Tibial nerve (tissue), 4 donors: ENCODE measurements at regions not wholly inside any gene's neighbourhood (a gene's known extent, or its start where the extent isn't known, plus 50 kb on each side); places are given as distances from the start of the nearest gene placed in this dataset.

Experiments
- DNase-seq, 2 donors: peaks; one replicate each; pipeline ENCODE4 v3.0.0-alpha.2; 2019; ENCODE audit warnings: low spot score in 2 of 2
- H3K27ac ChIP-seq, 4 donors: fragments of 200-600 bp; sonication (generic) in 3 of 4; one replicate each; pipeline ENCODE4 v1.5.1; 2017 to 2019; ENCODE audit warnings: mild to moderate bottlenecking in 1 of 4
- H3K27me3 ChIP-seq, 2 donors: fragments of 200-600 bp; sonication (generic) in 1 of 2; one replicate each; pipeline versions ENCODE4 v1.5.1 to v1.6.0; 2017 to 2019
- H3K36me3 ChIP-seq, 3 donors: fragments of 200-600 bp; sonication (generic); one replicate each; pipeline ENCODE4 v1.5.1; 2018 to 2019
- H3K4me1 ChIP-seq, 4 donors: fragments of 200-600 bp; sonication (generic) in 3 of 4; one replicate each; pipeline ENCODE4 v1.5.1; 2017 to 2019
- H3K4me3 ChIP-seq, 4 donors: fragments of 200-600 bp; sonication (generic) in 3 of 4; one replicate each; pipeline ENCODE4 v1.5.1; 2017 to 2019; ENCODE audit warnings: mild to moderate bottlenecking in 1 of 4, moderate library complexity in 1 of 4
- H3K9me3 ChIP-seq, 4 donors: fragments of 200-600 bp; sonication (generic) in 3 of 4; one replicate each; pipeline ENCODE4 v1.5.1; 2017 to 2019
- EP300 ChIP-seq, 2 donors: sonication (generic); formaldehyde crosslinking; IDR thresholded peaks; one replicate each; pipeline ENCODE4 v1.6.1; 2017; ENCODE audit warnings: antibody characterized with exemption in 2 of 2, mild to moderate bottlenecking in 1 of 2
- POLR2A ChIP-seq, 2 donors: fragments of 450-650 bp; IDR thresholded peaks; one replicate each; pipeline ENCODE4 v1.6.1; 2017; ENCODE audit warnings: antibody characterized with exemption in 2 of 2, mild to moderate bottlenecking in 2 of 2, moderate library complexity in 2 of 2
- WGBS, 2 donors: methylation state at CpG; one replicate each; pipeline ENCODE4 v1.1.5; 2018; 5-methylcytosine and 5-hydroxymethylcytosine counted together
- TF ChIP-seq, protein P1 (sequence below), 5 experiments: fragments of 200-600 bp in 3 of 5; fragments of 450-650 bp in 2 of 5; sonication (generic) in 3 of 5; IDR thresholded peaks; one replicate each; pipeline ENCODE4 v1.5.1; 2016 to 2019; ENCODE audit warnings: antibody characterized with exemption in 5 of 5, mild to moderate bottlenecking in 3 of 5, moderate library complexity in 2 of 5

DNA sequence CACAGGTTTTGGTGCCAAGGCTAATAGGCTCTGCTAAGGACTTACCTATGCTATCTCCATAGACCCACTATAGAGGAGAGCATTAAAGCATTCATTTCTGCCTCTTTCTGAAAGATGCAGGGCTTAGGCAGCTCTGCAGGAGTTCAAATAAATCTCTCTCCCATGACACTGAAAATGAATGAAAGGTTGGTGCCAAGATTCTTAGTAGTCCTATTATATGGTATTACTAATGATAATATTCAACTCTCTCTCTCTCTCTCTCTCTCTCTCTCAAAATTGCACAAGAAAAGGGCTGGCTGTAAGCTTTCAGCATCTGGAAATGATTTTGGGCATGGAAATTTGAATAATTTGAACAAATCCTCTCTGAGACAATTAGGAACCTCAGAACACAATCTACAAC is 433.7 kb downstream of the MBD2 start:
- TF ChIP-seq EP300 (IDR thresholded peaks at IDR 0.05) (no peak), POLR2A (IDR thresholded peaks at IDR 0.05) (no peak)
- TF ChIP-seq, protein P1, sequence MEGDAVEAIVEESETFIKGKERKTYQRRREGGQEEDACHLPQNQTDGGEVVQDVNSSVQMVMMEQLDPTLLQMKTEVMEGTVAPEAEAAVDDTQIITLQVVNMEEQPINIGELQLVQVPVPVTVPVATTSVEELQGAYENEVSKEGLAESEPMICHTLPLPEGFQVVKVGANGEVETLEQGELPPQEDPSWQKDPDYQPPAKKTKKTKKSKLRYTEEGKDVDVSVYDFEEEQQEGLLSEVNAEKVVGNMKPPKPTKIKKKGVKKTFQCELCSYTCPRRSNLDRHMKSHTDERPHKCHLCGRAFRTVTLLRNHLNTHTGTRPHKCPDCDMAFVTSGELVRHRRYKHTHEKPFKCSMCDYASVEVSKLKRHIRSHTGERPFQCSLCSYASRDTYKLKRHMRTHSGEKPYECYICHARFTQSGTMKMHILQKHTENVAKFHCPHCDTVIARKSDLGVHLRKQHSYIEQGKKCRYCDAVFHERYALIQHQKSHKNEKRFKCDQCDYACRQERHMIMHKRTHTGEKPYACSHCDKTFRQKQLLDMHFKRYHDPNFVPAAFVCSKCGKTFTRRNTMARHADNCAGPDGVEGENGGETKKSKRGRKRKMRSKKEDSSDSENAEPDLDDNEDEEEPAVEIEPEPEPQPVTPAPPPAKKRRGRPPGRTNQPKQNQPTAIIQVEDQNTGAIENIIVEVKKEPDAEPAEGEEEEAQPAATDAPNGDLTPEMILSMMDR (IDR thresholded peaks at IDR 0.05) = peak in 1 of 5 experiments; percentile 17
- no peak overlapping the region for H3K4me3 ChIP-seq
- no peak overlapping the region for H3K27ac ChIP-seq
- peaks cover 0 to 11% (median 0%) of the 10 kb centered on the region in 4 donors for H3K4me1 ChIP-seq
- no peak for DNase-seq
- H3K27me3 ChIP-seq = no peaks in the 10 kb centered on the region
- peaks cover 0 to 4% (median 0%) of the 10 kb centered on the region in 4 donors for H3K9me3 ChIP-seq
- no peaks in the 10 kb centered on the region for H3K36me3 ChIP-seq

DNA sequence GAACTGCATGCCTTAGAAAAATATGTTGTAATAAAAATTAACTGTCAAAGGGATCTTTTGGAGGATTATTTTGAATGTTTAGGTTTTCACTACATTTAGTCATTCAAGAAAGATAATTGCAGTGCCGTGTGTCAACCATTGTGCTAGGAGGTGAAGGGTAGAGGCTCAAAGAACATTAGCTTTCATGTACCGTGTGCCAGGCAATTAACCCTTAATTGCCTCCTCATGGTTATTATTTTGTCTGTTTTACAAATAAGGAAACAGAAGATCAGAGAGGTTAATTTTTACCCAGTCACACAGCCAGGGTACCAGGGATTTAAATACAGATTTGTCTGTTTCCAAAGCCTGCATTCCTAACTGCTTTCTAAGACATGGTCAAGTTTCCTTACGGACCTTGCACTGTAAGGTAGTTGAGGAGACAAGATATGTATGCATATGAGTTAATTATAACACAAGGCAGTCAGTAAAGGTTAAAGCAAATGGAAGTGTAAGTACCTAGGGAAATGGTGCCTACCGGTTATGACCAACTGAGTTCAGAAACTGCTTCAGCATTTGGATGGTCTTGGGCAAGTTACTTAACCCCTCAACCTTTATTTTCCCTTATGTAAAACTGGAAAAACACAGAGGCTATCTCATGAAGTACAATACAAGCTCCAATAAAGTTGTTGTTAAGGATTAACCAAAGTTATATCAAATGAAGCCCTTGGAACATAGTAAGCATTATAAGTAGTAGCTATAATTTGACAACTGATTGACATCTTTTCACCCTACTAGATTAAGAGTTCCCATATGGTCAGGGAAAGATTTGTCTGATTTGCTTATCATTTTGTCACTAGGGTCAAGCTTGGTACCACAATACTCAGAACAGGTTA is 434.9 kb downstream of the MBD2 start:
- Histone ChIP-seq H3K4me1 (peaks cover 0 to 11% (median 0%) of the 10 kb centered on the region in 4 donors), H3K27ac (no peak overlapping the region), H3K27me3 (no peaks in the 10 kb centered on the region), H3K4me3 (no peak overlapping the region), H3K36me3 (no peaks in the 10 kb centered on the region), H3K9me3 (peaks cover 0 to 4% (median 0%) of the 10 kb centered on the region in 4 donors)
- no peak for DNase-seq
- no peak for TF ChIP-seq POLR2A (IDR thresholded peaks at IDR 0.05)
- no peak for TF ChIP-seq EP300 (IDR thresholded peaks at IDR 0.05)
- TF ChIP-seq, protein P1 (IDR thresholded peaks at IDR 0.05) = no peak
- WGBS, 2 donors = 64 to 65% methylated on average over 4 of the region's 4 CpGs

DNA sequence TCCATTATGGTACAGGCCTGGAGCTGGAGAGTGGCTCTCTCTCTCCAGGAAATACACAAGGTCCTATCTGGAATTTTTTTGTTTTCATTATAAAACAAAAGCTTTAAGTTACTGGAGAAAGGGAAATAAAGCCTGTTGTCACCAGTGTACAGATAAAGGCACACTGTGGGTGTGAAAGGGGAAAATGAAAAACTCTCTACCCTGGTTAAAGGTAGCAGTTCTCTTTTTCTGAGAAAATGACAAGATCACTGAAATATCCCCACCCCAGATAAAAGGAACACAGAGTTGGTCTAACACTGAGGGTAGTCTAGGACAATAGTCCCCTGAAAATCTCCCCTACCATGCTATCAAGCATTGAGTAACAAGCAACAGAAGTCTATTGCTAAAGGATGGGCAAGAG is 438.7 kb downstream of the MBD2 start:
- DNase-seq = no peak
- no peaks in the 10 kb centered on the region for H3K36me3 ChIP-seq
- H3K27ac ChIP-seq = no peak overlapping the region
- peaks cover 0 to 4% (median 0%) of the 10 kb centered on the region in 4 donors for H3K4me1 ChIP-seq
- TF ChIP-seq POLR2A (IDR thresholded peaks at IDR 0.05) (no peak), EP300 (IDR thresholded peaks at IDR 0.05) (no peak)
- TF ChIP-seq, protein P1 (IDR thresholded peaks at IDR 0.05) = no peak
- no peaks in the 10 kb centered on the region for H3K9me3 ChIP-seq
- H3K4me3 ChIP-seq = no peak overlapping the region
- no peaks in the 10 kb centered on the region for H3K27me3 ChIP-seq

DNA sequence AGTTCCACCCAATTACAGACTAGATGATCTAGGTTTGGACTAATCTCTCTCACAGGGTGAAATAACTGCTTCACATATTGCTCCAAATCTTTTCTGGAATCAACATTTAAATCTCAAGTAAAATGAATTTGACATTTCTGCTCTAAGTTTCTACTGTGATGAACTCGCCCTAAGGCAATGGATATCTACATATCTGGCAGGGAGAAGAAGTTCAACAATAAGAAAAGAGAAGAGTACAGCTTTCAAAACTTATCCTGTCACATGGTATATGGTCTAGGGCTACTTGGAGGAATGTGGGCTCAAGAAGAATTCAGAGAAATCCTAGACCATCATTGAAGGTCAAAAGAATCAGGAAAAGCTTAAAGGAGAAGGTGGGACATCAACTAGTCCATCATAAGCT is 440.2 kb downstream of the MBD2 start:
- no peaks in the 10 kb centered on the region for H3K27me3 ChIP-seq
- no peaks in the 10 kb centered on the region for H3K36me3 ChIP-seq
- H3K9me3 ChIP-seq = no peaks in the 10 kb centered on the region
- H3K4me1 ChIP-seq = no peaks in the 10 kb centered on the region
- WGBS, 2 donors = 75 to 80% methylated on average over 1 of the region's 1 CpG
- H3K4me3 ChIP-seq = no peak overlapping the region
- no peak for DNase-seq
- H3K27ac ChIP-seq = no peak overlapping the region
- TF ChIP-seq POLR2A (IDR thresholded peaks at IDR 0.05) = no peak
- TF ChIP-seq, protein P1 (IDR thresholded peaks at IDR 0.05) = no peak
- no peak for TF ChIP-seq EP300 (IDR thresholded peaks at IDR 0.05)

DNA sequence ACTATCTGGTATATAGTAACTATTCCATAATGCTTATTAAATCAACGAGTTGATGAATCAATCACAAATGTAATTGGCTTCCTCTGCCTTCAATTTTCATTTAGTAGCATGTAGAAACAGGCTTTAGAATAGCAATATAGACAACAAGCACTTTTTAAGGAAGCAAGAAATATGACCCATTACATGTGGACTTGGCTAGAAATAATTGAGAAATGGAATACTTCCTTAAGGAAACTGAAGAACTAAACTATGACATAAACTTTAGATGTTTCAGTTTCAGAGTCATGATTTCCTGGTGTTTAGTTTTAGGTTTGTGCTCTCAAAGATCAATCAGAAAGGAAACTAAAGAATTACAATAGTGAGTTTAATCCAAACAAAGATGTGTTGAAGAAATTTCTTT is 443.8 kb downstream of the MBD2 start:
- Histone ChIP-seq H3K27ac (no peak overlapping the region), H3K9me3 (no peaks in the 10 kb centered on the region), H3K4me3 (no peak overlapping the region), H3K27me3 (no peaks in the 10 kb centered on the region), H3K36me3 (no peaks in the 10 kb centered on the region), H3K4me1 (no peaks in the 10 kb centered on the region)
- TF ChIP-seq EP300 (IDR thresholded peaks at IDR 0.05) (no peak), POLR2A (IDR thresholded peaks at IDR 0.05) (no peak)
- TF ChIP-seq, protein P1 (IDR thresholded peaks at IDR 0.05) = no peak
- no peak for DNase-seq
- WGBS, 2 donors = 56 to 72% methylated on average over 1 of the region's 1 CpG
